ENCODE measurements at regions not wholly inside any gene's neighbourhood (a gene's known extent, or its start where the extent isn't known, plus 50 kb on each side); places are given as distances from the start of the nearest gene placed in this dataset.

DNA sequence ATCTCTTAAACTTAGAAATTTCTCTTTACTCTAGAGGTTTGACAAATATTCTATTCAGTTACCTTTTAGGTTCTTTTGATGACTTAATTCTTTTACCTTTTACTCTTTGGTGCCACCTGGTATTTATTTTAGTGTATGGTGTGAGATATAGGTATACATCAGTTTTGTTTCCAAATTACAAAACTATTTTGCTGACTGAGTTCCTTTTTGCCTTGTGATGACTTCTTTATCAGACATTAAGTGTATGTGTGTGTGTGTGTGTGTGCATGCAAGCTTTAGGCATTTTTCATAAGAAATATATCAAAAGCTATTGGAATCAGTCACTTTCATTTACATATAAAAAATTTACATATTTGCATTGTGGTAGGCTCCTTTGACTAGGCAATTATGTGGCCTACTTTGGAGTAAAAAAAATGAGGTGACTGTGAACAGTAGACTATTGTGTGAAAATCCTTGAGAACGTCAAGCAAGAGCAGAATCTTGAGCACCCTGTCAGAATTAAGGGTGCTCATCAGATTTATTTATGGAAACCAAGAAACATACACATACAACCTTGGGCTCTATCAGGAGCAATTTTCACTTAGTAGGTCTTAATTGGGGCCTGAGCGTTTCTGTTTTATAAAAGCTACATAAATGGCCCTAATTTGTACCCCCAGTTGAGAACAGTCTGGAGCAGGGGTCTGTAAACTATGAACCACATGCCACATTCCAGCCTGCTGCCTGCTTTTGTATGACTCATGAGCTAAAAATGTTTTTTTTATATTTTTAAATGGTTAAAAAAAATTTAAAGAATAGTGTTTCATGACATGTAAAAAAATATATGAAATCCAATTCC is 415.9 kb downstream of the SLC4A3 start:
- DNase-seq (ENCODE audit: low read depth): peak; percentile 78
- TF ChIP-seq, protein P1, sequence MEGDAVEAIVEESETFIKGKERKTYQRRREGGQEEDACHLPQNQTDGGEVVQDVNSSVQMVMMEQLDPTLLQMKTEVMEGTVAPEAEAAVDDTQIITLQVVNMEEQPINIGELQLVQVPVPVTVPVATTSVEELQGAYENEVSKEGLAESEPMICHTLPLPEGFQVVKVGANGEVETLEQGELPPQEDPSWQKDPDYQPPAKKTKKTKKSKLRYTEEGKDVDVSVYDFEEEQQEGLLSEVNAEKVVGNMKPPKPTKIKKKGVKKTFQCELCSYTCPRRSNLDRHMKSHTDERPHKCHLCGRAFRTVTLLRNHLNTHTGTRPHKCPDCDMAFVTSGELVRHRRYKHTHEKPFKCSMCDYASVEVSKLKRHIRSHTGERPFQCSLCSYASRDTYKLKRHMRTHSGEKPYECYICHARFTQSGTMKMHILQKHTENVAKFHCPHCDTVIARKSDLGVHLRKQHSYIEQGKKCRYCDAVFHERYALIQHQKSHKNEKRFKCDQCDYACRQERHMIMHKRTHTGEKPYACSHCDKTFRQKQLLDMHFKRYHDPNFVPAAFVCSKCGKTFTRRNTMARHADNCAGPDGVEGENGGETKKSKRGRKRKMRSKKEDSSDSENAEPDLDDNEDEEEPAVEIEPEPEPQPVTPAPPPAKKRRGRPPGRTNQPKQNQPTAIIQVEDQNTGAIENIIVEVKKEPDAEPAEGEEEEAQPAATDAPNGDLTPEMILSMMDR (conservative IDR thresholded peaks at IDR 0.05; ENCODE audit: low read depth, low read length): no peak
- no peak overlapping the region for H3K4me3 ChIP-seq (ENCODE audit: low read depth, low read length)

DNA sequence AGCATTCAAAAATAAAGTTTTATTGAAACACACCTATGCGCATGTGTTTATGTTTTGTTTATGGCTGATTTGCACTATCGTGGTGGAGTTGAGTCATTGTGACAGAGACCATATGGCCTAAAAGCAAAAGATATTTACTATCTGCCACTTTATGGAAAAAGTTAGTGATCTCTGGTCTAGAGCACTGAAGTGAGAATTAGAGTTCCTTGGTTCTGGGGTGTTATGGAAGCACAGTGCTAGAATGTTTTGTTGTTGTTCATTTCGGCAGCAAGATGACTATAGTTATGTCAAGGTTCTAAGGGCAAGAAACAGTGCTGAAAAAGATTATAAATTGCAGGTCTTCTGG is 416.5 kb downstream of the SLC4A3 start:
- H3K4me3 ChIP-seq (ENCODE audit: low read depth, low read length): no peak overlapping the region
- DNase-seq (ENCODE audit: low read depth): no peak
- TF ChIP-seq, protein P1 (conservative IDR thresholded peaks at IDR 0.05; ENCODE audit: low read depth, low read length): no peak

DNA sequence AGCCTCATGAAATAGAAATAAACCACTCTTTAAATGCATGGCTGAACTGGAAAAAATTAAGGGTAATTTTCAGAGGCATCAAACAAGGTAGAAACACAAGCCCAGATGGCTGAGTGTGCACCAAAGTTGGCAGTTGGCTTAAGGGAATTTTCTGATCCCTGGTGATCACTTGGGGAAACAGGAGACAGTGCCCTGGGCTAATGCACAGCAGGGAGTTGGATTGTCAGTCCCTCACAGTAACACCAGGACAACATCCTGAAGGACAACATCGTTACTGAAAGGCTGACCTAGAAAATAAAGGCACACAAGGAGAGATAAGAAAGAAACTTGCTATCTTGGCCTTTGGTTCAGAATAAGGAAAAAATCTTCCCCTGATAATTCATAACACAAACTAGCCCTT is 417.0 kb downstream of the SLC4A3 start:
- no peak overlapping the region for H3K4me3 ChIP-seq (ENCODE audit: low read depth, low read length)
- TF ChIP-seq, protein P1 (conservative IDR thresholded peaks at IDR 0.05; ENCODE audit: low read depth, low read length): no peak
- no peak for DNase-seq (ENCODE audit: low read depth)

DNA sequence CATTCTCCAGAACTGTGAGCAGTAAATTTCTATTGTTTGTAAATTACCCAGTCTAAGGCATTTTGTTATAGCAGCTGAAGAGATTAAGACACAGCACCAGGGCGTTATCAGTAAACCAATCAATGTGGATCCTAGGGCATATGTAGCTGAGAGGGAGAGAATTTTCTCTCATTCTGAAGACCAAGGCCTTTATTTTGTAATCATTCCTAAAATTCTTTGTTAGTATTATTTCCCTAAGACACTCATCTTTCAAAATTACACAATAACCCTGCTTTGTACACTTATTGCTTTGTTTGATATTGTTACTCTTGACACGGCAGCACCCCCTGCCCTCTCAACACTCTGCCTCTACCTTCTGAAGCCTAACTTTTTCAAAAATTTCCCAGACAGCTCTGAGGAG is 419.1 kb downstream of the SLC4A3 start:
- TF ChIP-seq, protein P1 (conservative IDR thresholded peaks at IDR 0.05; ENCODE audit: low read depth, low read length): no peak
- peak; percentile 29 for DNase-seq (ENCODE audit: low read depth)
- H3K4me3 ChIP-seq (ENCODE audit: low read depth, low read length): no peak overlapping the region

DNA sequence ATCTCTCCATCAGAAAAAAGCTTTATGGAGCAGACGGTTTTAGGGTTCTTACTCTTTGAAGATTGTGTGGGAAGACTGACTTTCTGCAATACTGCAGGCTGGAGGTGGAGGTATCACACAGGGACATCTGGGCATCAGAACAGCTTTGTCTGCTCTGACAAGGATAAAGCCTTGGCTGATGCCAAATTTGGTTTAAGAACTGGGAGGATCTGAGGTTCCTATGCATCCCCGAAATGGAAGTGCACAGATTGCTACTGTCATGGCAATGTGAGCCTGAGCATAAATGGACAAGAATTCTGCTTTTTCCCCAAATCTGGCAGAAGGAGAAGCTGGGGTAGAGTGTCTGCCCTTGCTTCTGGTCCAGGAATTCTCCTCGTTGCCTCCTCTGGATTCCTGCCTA is 424.3 kb downstream of the SLC4A3 start:
- no peak overlapping the region for H3K4me3 ChIP-seq (ENCODE audit: low read depth, low read length)
- no peak for DNase-seq (ENCODE audit: low read depth)
- TF ChIP-seq, protein P1 (conservative IDR thresholded peaks at IDR 0.05; ENCODE audit: low read depth, low read length): no peak

DNA sequence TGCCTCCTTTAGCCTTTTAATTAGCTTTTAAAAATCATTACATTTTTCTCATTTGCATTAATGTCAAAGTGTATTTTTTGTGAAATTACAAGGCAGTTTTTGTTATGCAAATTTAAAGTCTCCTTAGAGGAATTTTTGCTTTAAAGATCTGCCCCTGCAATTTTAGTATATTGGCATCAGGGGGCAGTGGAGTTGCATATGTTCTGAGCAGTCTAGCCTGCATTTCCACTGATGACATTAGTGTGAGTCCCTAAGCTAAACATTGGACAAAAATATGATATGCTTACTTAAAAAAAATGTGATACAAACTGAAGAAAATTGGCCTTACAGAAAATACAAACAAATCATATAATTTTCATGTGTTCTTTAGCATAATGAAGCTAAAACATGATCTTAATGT is 426.5 kb downstream of the SLC4A3 start:
- TF ChIP-seq, protein P1 (conservative IDR thresholded peaks at IDR 0.05; ENCODE audit: low read depth, low read length): peak; percentile 38
- H3K4me3 ChIP-seq (ENCODE audit: low read depth, low read length): no peak overlapping the region
- DNase-seq (ENCODE audit: low read depth): peak; percentile 16

DNA sequence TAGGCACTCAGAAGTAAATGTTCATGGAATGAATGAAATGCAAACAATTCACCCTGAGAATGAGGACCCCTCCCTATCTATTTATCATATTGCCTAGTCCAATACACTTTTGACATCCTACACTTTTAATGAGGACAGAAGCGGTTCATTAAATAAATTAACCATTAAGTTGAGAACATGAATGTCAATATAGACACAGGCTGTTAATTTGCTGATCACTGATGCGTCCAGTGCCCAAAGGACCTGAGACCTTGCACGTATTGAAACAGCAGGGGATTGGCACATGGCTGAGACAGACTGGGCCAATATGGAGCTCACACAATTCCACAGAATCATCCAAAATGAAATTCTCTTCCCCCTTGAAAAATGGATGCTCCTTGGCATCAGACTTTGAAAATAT is 430.0 kb downstream of the SLC4A3 start:
- no peak overlapping the region for H3K4me3 ChIP-seq (ENCODE audit: low read depth, low read length)
- TF ChIP-seq, protein P1 (conservative IDR thresholded peaks at IDR 0.05; ENCODE audit: low read depth, low read length): no peak
- no peak for DNase-seq (ENCODE audit: low read depth)

Measured in choroid plexus epithelial cell (primary cell).